A549 (cell line): ENCODE measurements at regions not wholly inside any gene's neighbourhood (a gene's known extent, or its start where the extent isn't known, plus 50 kb on each side); places are given as distances from the start of the nearest gene placed in this dataset.

Source experiments
- ATAC-seq, 2 experiments: fragments of 200-7000 bp in 1 of 2; fragments of >200 bp in 1 of 2; cut with Nextera tagmentation in 1 of 2; cut with Tn5 transposase in 1 of 2; 3 replicates each; pipeline versions ENCODE4 v1.8.0 to v1.9.1; 2018 to 2020; ENCODE audit warnings: mild to moderate bottlenecking in 1 of 2, moderate library complexity in 1 of 2
- CTCF ChIA-PET: fragments of 300-600 bp; sonication (Branson Sonifier 250); formaldehyde crosslinking; extraction: SDS; loops from one replicate; lab custom pipeline; 2021; ENCODE audit warnings: antibody characterized with exemption, inconsistent platforms; lab: Yijun Ruan, JAX
- POLR2A ChIA-PET: fragments of 350-600 bp; formaldehyde crosslinking; extraction: SDS; loops from one replicate; lab custom pipeline; 2021; ENCODE audit warnings: antibody characterized with exemption, inconsistent platforms; lab: Yijun Ruan, JAX
- DNase-seq, 2 experiments: peaks; one replicate each; pipeline versions ENCODE4 v3.0.0 to v3.0.0-alpha.2; 2011 to 2016; ENCODE audit warnings: low read depth in 1 of 2, low spot score in 1 of 2
- FAIRE-seq: peaks from 2 replicates; lab custom pipeline; 2011; peaks lifted over from hg19 to GRCh38; lab: Jason Lieb, UNC
- H3K27ac ChIP-seq, 2 experiments: fragments of >200 bp; sonication (Bioruptor Twin); formaldehyde crosslinking; 3 replicates each; pipeline ENCODE4 v1.5.1; 2016 to 2017
- H3K4me1 ChIP-seq: fragments of >200 bp; sonication (Bioruptor Twin); formaldehyde crosslinking; 3 replicates; pipeline ENCODE4 v1.6.1; 2016
- H3K4me2 ChIP-seq: fragments of >200 bp; sonication (Bioruptor Twin); formaldehyde crosslinking; 3 replicates; pipeline ENCODE4 v1.6.1; 2016
- H3K4me3 ChIP-seq: fragments of >200 bp; sonication (Bioruptor Twin); formaldehyde crosslinking; 3 replicates; pipeline ENCODE4 v1.5.1; 2016
- H3K9me3 ChIP-seq: fragments of >200 bp; sonication (Bioruptor Twin); formaldehyde crosslinking; 3 replicates; pipeline ENCODE4 v1.6.1; 2016
- BHLHE40 ChIP-seq: IDR thresholded peaks from 2 replicates; pipeline ENCODE4 v1.6.1; 2012; ENCODE audit warnings: low read depth, low read length, inconsistent platforms
- CHD2 ChIP-seq: fragments of 150-350 bp; IDR thresholded peaks from 2 replicates; pipeline ENCODE4 v1.6.1; 2014; ENCODE audit warnings: low read length; ENCODE audit not compliant: partially characterized antibody
- CTCF ChIP-seq: fragments of >200 bp; sonication (Bioruptor Twin); formaldehyde crosslinking; IDR thresholded peaks from 3 replicates; pipeline ENCODE4 v1.5.1; 2016
- E2F6 ChIP-seq: IDR thresholded peaks from 2 replicates; pipeline ENCODE4 v1.6.1; 2012; ENCODE audit warnings: low read depth, borderline replicate concordance
- ELK1 ChIP-seq: fragments of 150-350 bp; IDR thresholded peaks from 2 replicates; pipeline ENCODE4 v1.6.1; 2014; ENCODE audit warnings: low read depth, mild to moderate bottlenecking, low read length
- GATA3 ChIP-seq: IDR thresholded peaks from 2 replicates; pipeline ENCODE4 v1.6.1; 2012; ENCODE audit warnings: borderline replicate concordance
- JUNB ChIP-seq: fragments of >200 bp; sonication (Bioruptor Twin); formaldehyde crosslinking; IDR thresholded peaks from 2 replicates; pipeline ENCODE4 v1.6.1; 2016
- KDM1A ChIP-seq: fragments of 200-600 bp; sonication (generic); IDR thresholded peaks from 2 replicates; pipeline ENCODE4 v1.6.1; 2016; ENCODE audit warnings: low read depth, mild to moderate bottlenecking
- MAFK ChIP-seq: fragments of 450-650 bp; IDR thresholded peaks from 2 replicates; pipeline ENCODE4 v1.6.1; 2014; ENCODE audit not compliant: partially characterized antibody
- MYC ChIP-seq: IDR thresholded peaks from 2 replicates; pipeline ENCODE4 v1.6.1; 2012; ENCODE audit warnings: mild to moderate bottlenecking, inconsistent platforms, low read length, improper control_type of control experiment, borderline replicate concordance
- NFE2L2 ChIP-seq: fragments of 150-350 bp; conservative IDR thresholded peaks from 2 replicates; pipeline ENCODE4 v1.6.1; 2014; ENCODE audit warnings: low read length
- PBX3 ChIP-seq: IDR thresholded peaks from 2 replicates; pipeline ENCODE4 v1.6.1; 2012
- POLR2A ChIP-seq: IDR thresholded peaks from 2 replicates; pipeline ENCODE4 v1.6.1; 2012; ENCODE audit warnings: mild to moderate bottlenecking, low read length
- RAD21 ChIP-seq, 2 experiments: fragments of >200 bp in 1 of 2; sonication (Bioruptor Twin) in 1 of 2; formaldehyde crosslinking in 1 of 2; IDR thresholded peaks in 1 of 2; conservative IDR thresholded peaks in 1 of 2; 2 replicates in 1 of 2; 3 replicates in 1 of 2; pipeline ENCODE4 v1.6.1; 2012 to 2018; ENCODE audit warnings: inconsistent platforms in 1 of 2
- RFX5 ChIP-seq: fragments of 450-650 bp; IDR thresholded peaks from 2 replicates; pipeline ENCODE4 v1.7.1; 2014; ENCODE audit warnings: antibody characterized with exemption, mild to moderate bottlenecking, moderate library complexity
- SMC3 ChIP-seq: fragments of >200 bp; sonication (Bioruptor Twin); formaldehyde crosslinking; IDR thresholded peaks from 3 replicates; pipeline ENCODE4 v1.6.1; 2018; ENCODE audit warnings: inconsistent platforms
- TP53 ChIP-seq: fragments of 250-450 bp; sonication (Bioruptor Pico); IDR thresholded peaks from 2 replicates; pipeline ENCODE4 v1.5.0; 2021; ENCODE audit warnings: mild to moderate bottlenecking, moderate library complexity
- ZNF302 ChIP-seq: fragments of 250-450 bp; sonication (Bioruptor Pico); IDR thresholded peaks from 2 replicates; pipeline ENCODE4 v1.9.0; 2021; ENCODE audit warnings: inconsistent platforms, mild to moderate bottlenecking, moderate library complexity
- ZSCAN20 ChIP-seq: fragments of 250-450 bp; sonication (Bioruptor Pico); IDR thresholded peaks from 2 replicates; pipeline ENCODE4 v1.8.0; 2022; ENCODE audit warnings: mild to moderate bottlenecking, moderate library complexity
- WGBS: methylation state at CpG from one replicate; pipeline ENCODE4 v1.1.6; 2017; ENCODE audit errors: missing lambda C conversion rate; 5-methylcytosine and 5-hydroxymethylcytosine counted together

- no peak for FAIRE-seq
- POLR2A ChIA-PET = interaction anchor here (2.3 kb wide), 1 partner anchor 82 kb away, joined by 8 read pairs; no protein-coding TSS in a partner anchor
- Histone ChIP-seq H3K4me3 (no peak overlapping the region), H3K4me1 (peaks cover 54% of the 10 kb centered on the region), H3K27ac (peak overlapping the region; percentile 92 to 95), H3K4me2 (no peak overlapping the region; the same call in 2 of the 3 replicates), H3K9me3 (no peaks in the 10 kb centered on the region)
- no peak for ATAC-seq
- DNase-seq = no peak
- 86% methylated on average over 8 of the region's 8 CpGs for WGBS
- CTCF ChIA-PET = interaction anchor here (1.1 to 29.6 kb wide), 12 partner anchors 9 to 261 kb away, joined by 3 to 903 read pairs (median 5); no protein-coding TSS in a partner anchor
- no peak for TF ChIP-seq BHLHE40
Observed at GRCh38 chr1:201710632-201711597, 118.0 kb upstream of the IPO9 start.

- no peak for TF ChIP-seq E2F6
- no peak for TF ChIP-seq CTCF
- TF ChIP-seq KDM1A = no peak
- TF ChIP-seq MAFK = no peak
- TF ChIP-seq NFE2L2 = no peak
- no peak for TF ChIP-seq ZSCAN20
- no peak for TF ChIP-seq MYC
- no peak for TF ChIP-seq RAD21 (conservative IDR thresholded peaks at IDR 0.05 in 1 of 2, IDR thresholded peaks at IDR 0.05 in 1 of 2)
- no peak for TF ChIP-seq ZNF302
- TF ChIP-seq JUNB = no peak
- TF ChIP-seq SMC3 = no peak
- TF ChIP-seq TP53 (CRISPR knock-in tag) = no peak
- no peak for TF ChIP-seq ELK1
- TF ChIP-seq CHD2 = no peak
- no peak for TF ChIP-seq GATA3
- TF ChIP-seq PBX3 = no peak
- TF ChIP-seq RFX5 = no peak
- no peak for TF ChIP-seq POLR2A
- Histone ChIP-seq H3K4me2 (peak overlapping the region; percentile 80; the same call in 2 of the 3 replicates), H3K4me1 (peaks cover 60% of the 10 kb centered on the region), H3K9me3 (no peaks in the 10 kb centered on the region), H3K4me3 (no peak overlapping the region), H3K27ac (peak overlapping the region; percentile 92 to 95)
- ChIA-PET CTCF (interaction anchor here (1.3 to 29.6 kb wide), 9 partner anchors 8 to 198 kb away, joined by 4 to 903 read pairs (median 6); no protein-coding TSS in a partner anchor), POLR2A (interaction anchor here (0.6 kb wide), 1 partner anchor 406 kb away, joined by 3 read pairs; no protein-coding TSS in a partner anchor)
- DNase-seq = no peak
- WGBS = 73% methylated on average over 2 of the region's 2 CpGs
- ATAC-seq = no peak
- FAIRE-seq = no peak
Observed at GRCh38 chr1:201711811-201712210, 117.1 kb upstream of the IPO9 start.
